ENCODE measurements at regions not wholly inside any gene's neighbourhood (a gene's known extent, or its start where the extent isn't known, plus 50 kb on each side); places are given as distances from the start of the nearest gene placed in this dataset.

- intact Hi-C loops (cut with DNase I): no loop called here
- TF ChIP-seq CTCF (IDR thresholded peaks at IDR 0.05): no peak
- no peak for DNase-seq
- Histone ChIP-seq H3K36me3 (no peaks in the 10 kb centered on the region), H3K27ac (no peak overlapping the region), H3K4me3 (no peak overlapping the region), H3K4me1 (no peaks in the 10 kb centered on the region), H3K27me3 (peaks cover 4% of the 10 kb centered on the region), H3K9me3 (no peaks in the 10 kb centered on the region)
- ATAC-seq: no peak
Observed at GRCh38 chr11:134554106-134554505, 142.1 kb upstream of the B3GAT1 start.

- no peak overlapping the region for H3K27ac ChIP-seq
- TF ChIP-seq CTCF (IDR thresholded peaks at IDR 0.05): no peak
- DNase-seq (no peak), ATAC-seq (no peak)
- no peak overlapping the region for H3K4me3 ChIP-seq
- intact Hi-C loops (cut with DNase I): no loop called here
- H3K27me3 ChIP-seq: peaks cover 4% of the 10 kb centered on the region
- no peaks in the 10 kb centered on the region for H3K4me1 ChIP-seq
- no peaks in the 10 kb centered on the region for H3K36me3 ChIP-seq
- H3K9me3 ChIP-seq: no peaks in the 10 kb centered on the region
Observed at GRCh38 chr11:134552749-134553148, 140.7 kb upstream of the B3GAT1 start.

GRCh38 chr11:134545521-134545920 lies 133.5 kb upstream of the B3GAT1 start:
- Histone ChIP-seq H3K4me3 (no peak overlapping the region), H3K27ac (no peak overlapping the region), H3K9me3 (no peaks in the 10 kb centered on the region), H3K27me3 (no peaks in the 10 kb centered on the region), H3K4me1 (no peaks in the 10 kb centered on the region), H3K36me3 (no peaks in the 10 kb centered on the region)
- TF ChIP-seq CTCF (IDR thresholded peaks at IDR 0.05): no peak
- ATAC-seq: no peak
- intact Hi-C loops (cut with DNase I): no loop called here
- no peak for DNase-seq

GRCh38 chr11:134544095-134544815 lies 132.2 kb upstream of the B3GAT1 start:
- intact Hi-C loops (cut with DNase I): no loop called here
- H3K27me3 ChIP-seq: no peaks in the 10 kb centered on the region
- no peak overlapping the region for H3K27ac ChIP-seq
- H3K4me3 ChIP-seq: no peak overlapping the region
- ATAC-seq (no peak), DNase-seq (no peak)
- no peaks in the 10 kb centered on the region for H3K9me3 ChIP-seq
- H3K4me1 ChIP-seq: no peaks in the 10 kb centered on the region
- TF ChIP-seq CTCF (IDR thresholded peaks at IDR 0.05): no peak
- no peaks in the 10 kb centered on the region for H3K36me3 ChIP-seq

- Histone ChIP-seq H3K4me3 (no peak overlapping the region), H3K27ac (no peak overlapping the region), H3K4me1 (no peaks in the 10 kb centered on the region), H3K27me3 (no peaks in the 10 kb centered on the region), H3K36me3 (no peaks in the 10 kb centered on the region), H3K9me3 (no peaks in the 10 kb centered on the region)
- ATAC-seq (no peak), DNase-seq (no peak)
- no peak for TF ChIP-seq CTCF (IDR thresholded peaks at IDR 0.05)
- intact Hi-C loops (cut with DNase I): no loop called here
Observed at GRCh38 chr11:134543645-134544044, 131.6 kb upstream of the B3GAT1 start.

GRCh38 chr11:134543241-134543640 lies 131.2 kb upstream of the B3GAT1 start:
- intact Hi-C loops (cut with DNase I): no loop called here

More at GRCh38 chr11:134543241-134543640, 131.2 kb upstream of the B3GAT1 start:
- ATAC-seq (no peak), DNase-seq (no peak)
- no peak for TF ChIP-seq CTCF (IDR thresholded peaks at IDR 0.05)
- H3K4me3 ChIP-seq: no peak overlapping the region
- H3K9me3 ChIP-seq: no peaks in the 10 kb centered on the region
- H3K4me1 ChIP-seq: no peaks in the 10 kb centered on the region
- no peak overlapping the region for H3K27ac ChIP-seq
- no peaks in the 10 kb centered on the region for H3K36me3 ChIP-seq
- H3K27me3 ChIP-seq: peaks cover 2% of the 10 kb centered on the region

Data from upper lobe of right lung (tissue), 1 donor.